KMS-11 (cell line): ENCODE measurements at regions not wholly inside any gene's neighbourhood (a gene's known extent, or its start where the extent isn't known, plus 50 kb on each side); places are given as distances from the start of the nearest gene placed in this dataset.

Experiments
- H2AFZ ChIP-seq: fragments of 200-600 bp; sonication (generic); 2 replicates; pipeline ENCODE4 v1.6.1; 2016; ENCODE audit warnings: antibody characterized with exemption, mixed run types, low read depth
- H3K27ac ChIP-seq: fragments of 200-600 bp; sonication (generic); 2 replicates; pipeline ENCODE4 v1.6.1; 2016; ENCODE audit warnings: mild to moderate bottlenecking, mixed run types
- H3K27me3 ChIP-seq: fragments of 200-600 bp; sonication (generic); 2 replicates; pipeline ENCODE4 v1.6.1; 2017; ENCODE audit warnings: mild to moderate bottlenecking, low read depth, mixed run types, moderate library complexity; ENCODE audit not compliant: insufficient read depth
- H3K36me3 ChIP-seq: fragments of 200-600 bp; sonication (generic); 2 replicates; pipeline ENCODE4 v1.6.1; 2017; ENCODE audit warnings: mild to moderate bottlenecking, mixed run types; ENCODE audit not compliant: insufficient read depth
- H3K4me1 ChIP-seq: fragments of 200-600 bp; sonication (generic); 2 replicates; pipeline ENCODE4 v1.6.1; 2016; ENCODE audit warnings: mild to moderate bottlenecking, low read depth, mixed run types; ENCODE audit not compliant: poor library complexity, severe bottlenecking
- H3K4me2 ChIP-seq: fragments of 200-600 bp; sonication (generic); 2 replicates; pipeline ENCODE4 v1.7.0; 2016; ENCODE audit warnings: mild to moderate bottlenecking, mixed run types
- H3K4me3 ChIP-seq: fragments of 200-600 bp; sonication (generic); IDR thresholded peaks from 2 replicates; pipeline ENCODE4 v1.6.1; 2017; ENCODE audit warnings: low read depth, low read length, mixed read lengths; ENCODE audit not compliant: insufficient read depth
- H3K79me2 ChIP-seq: fragments of 200-600 bp; sonication (generic); 2 replicates; pipeline ENCODE4 v1.6.1; 2016; ENCODE audit warnings: low read depth, mixed run types; ENCODE audit not compliant: insufficient read depth
- H3K9ac ChIP-seq: fragments of 200-600 bp; sonication (generic); 2 replicates; pipeline ENCODE4 v1.6.1; 2016; ENCODE audit warnings: mild to moderate bottlenecking, mixed run types
- H4K20me1 ChIP-seq: fragments of 200-600 bp; sonication (generic); 2 replicates; pipeline ENCODE4 v1.6.1; 2016; ENCODE audit warnings: mild to moderate bottlenecking, mixed run types; ENCODE audit not compliant: insufficient read depth
- CTCF ChIP-seq: fragments of 200-600 bp; sonication (generic); conservative IDR thresholded peaks from 2 replicates; pipeline ENCODE4 v1.6.1; 2017; ENCODE audit warnings: low read depth, mild to moderate bottlenecking, antibody characterized with exemption, low read length, moderate library complexity, mixed read lengths

GRCh38 chr9:31700252-31701045, 684.0 kb upstream of the ACO1 start:
- Histone ChIP-seq H2AFZ (no peak overlapping the region), H3K27me3 (no peaks in the 10 kb centered on the region), H3K27ac (no peak overlapping the region), H3K4me3 (no peak overlapping the region), H3K4me1 (no peaks in the 10 kb centered on the region), H3K79me2 (no peaks in the 10 kb centered on the region), H4K20me1 (no peaks in the 10 kb centered on the region), H3K36me3 (no peaks in the 10 kb centered on the region), H3K9ac (no peak overlapping the region), H3K4me2 (no peak overlapping the region)
- TF ChIP-seq CTCF = no peak

GRCh38 chr9:31702957-31703356, 681.5 kb upstream of the ACO1 start:
- Histone ChIP-seq H3K27me3 (no peaks in the 10 kb centered on the region), H3K36me3 (no peaks in the 10 kb centered on the region), H3K79me2 (no peaks in the 10 kb centered on the region), H3K4me3 (no peak overlapping the region), H2AFZ (no peak overlapping the region), H3K9ac (no peak overlapping the region), H3K4me1 (no peaks in the 10 kb centered on the region), H3K27ac (no peak overlapping the region), H3K4me2 (no peak overlapping the region), H4K20me1 (no peaks in the 10 kb centered on the region)
- TF ChIP-seq CTCF = no peak

DNA sequence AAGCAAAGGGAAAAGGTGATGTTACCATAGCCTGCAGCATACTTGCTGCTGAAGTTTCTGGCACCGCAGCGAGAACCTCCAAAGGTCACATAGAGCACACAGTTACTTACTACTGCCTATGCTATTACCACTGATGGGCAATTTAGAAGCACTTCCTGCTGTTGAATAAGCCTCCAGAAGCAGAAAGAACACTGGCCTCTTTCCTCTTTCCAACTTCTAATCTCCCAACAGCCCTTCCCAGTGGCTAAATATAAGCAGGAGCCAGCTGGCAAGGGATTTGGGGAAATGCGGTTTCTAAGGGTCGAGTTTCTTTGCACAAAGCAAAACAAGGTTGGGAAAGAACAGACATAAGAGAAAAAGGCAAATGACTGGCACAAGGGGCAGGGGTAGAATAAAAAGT, 669.2 kb upstream of the ACO1 start:
- Histone ChIP-seq H3K79me2 (no peaks in the 10 kb centered on the region), H2AFZ (no peak overlapping the region), H3K36me3 (no peaks in the 10 kb centered on the region), H3K27ac (no peak overlapping the region), H3K4me3 (no peak overlapping the region), H3K27me3 (no peaks in the 10 kb centered on the region), H3K9ac (no peak overlapping the region), H4K20me1 (no peaks in the 10 kb centered on the region), H3K4me1 (no peaks in the 10 kb centered on the region), H3K4me2 (no peak overlapping the region)
- no peak for TF ChIP-seq CTCF

- Histone ChIP-seq H2AFZ (no peak overlapping the region), H3K4me1 (no peaks in the 10 kb centered on the region)
- TF ChIP-seq CTCF = no peak
Measured at GRCh38 chr9:31719262-31719661, 665.2 kb upstream of the ACO1 start.

More at GRCh38 chr9:31719262-31719661, 665.2 kb upstream of the ACO1 start:
- Histone ChIP-seq H3K36me3 (no peaks in the 10 kb centered on the region), H3K4me3 (no peak overlapping the region), H4K20me1 (no peaks in the 10 kb centered on the region), H3K79me2 (no peaks in the 10 kb centered on the region), H3K27me3 (no peaks in the 10 kb centered on the region), H3K9ac (no peak overlapping the region), H3K27ac (no peak overlapping the region), H3K4me2 (no peak overlapping the region)
